Esophagus muscularis mucosa (tissue), 4 donors: ENCODE measurements at regions not wholly inside any gene's neighbourhood (a gene's known extent, or its start where the extent isn't known, plus 50 kb on each side); places are given as distances from the start of the nearest gene placed in this dataset.

Experiments
- DNase-seq: peaks from one replicate; pipeline ENCODE4 v3.0.0-alpha.2; 2017; ENCODE audit errors: extremely low spot score
- H3K27ac ChIP-seq, 4 donors: fragments of 200-600 bp; sonication (generic); replicated peaks in 1 of 4; 1 replicate in 3 of 4; 2 replicates in 1 of 4; pipeline ENCODE4 v1.5.1; 2016 to 2019; ENCODE audit warnings: mild to moderate bottlenecking in 1 of 4
- H3K27me3 ChIP-seq, 4 donors: fragments of 200-600 bp; sonication (generic); one replicate each; pipeline versions ENCODE4 v1.5.1 to v1.6.0; 2016 to 2019
- H3K36me3 ChIP-seq, 4 donors: fragments of 200-600 bp; sonication (generic); one replicate each; pipeline ENCODE4 v1.5.1; 2016 to 2019
- H3K4me1 ChIP-seq, 4 donors: fragments of 200-600 bp; sonication (generic); one replicate each; pipeline ENCODE4 v1.5.1; 2016 to 2019
- H3K4me3 ChIP-seq, 4 donors: fragments of 200-600 bp; sonication (generic); 1 replicate in 2 of 4; 2 replicates in 2 of 4; pipeline ENCODE4 v1.5.1; 2016 to 2019; ENCODE audit warnings: mild to moderate bottlenecking in 4 of 4, moderate library complexity in 1 of 4
- H3K9me3 ChIP-seq, 4 donors: fragments of 200-600 bp; sonication (generic); 1 replicate in 3 of 4; 2 replicates in 1 of 4; pipeline ENCODE4 v1.5.1; 2016 to 2019
- EP300 ChIP-seq: sonication (generic); formaldehyde crosslinking; IDR thresholded peaks from one replicate; pipeline ENCODE4 v1.6.1; 2017; ENCODE audit warnings: antibody characterized with exemption
- POLR2A ChIP-seq: fragments of 450-650 bp; IDR thresholded peaks from one replicate; pipeline ENCODE4 v1.6.1; 2017; ENCODE audit warnings: antibody characterized with exemption, moderate library complexity, mild to moderate bottlenecking, low read depth
- POLR2AphosphoS5 ChIP-seq, 2 donors: sonication (generic); formaldehyde crosslinking; IDR thresholded peaks; one replicate each; pipeline ENCODE4 v1.6.1; 2017; ENCODE audit warnings: antibody characterized with exemption in 2 of 2
- WGBS: methylation state at CpG from one replicate; pipeline ENCODE4 v1.1.5; 2018; 5-methylcytosine and 5-hydroxymethylcytosine counted together
- intact Hi-C: fragments of 100-400 bp; cut with DNase I; formaldehyde crosslinking; loops from one replicate; pipeline ENCODE4 v1.15.1; 2023
- TF ChIP-seq, protein P1 (sequence below), 3 experiments: fragments of 200-600 bp in 2 of 3; fragments of 450-650 bp in 1 of 3; sonication (generic) in 2 of 3; IDR thresholded peaks; one replicate each; pipeline ENCODE4 v1.5.1; 2017 to 2019; ENCODE audit warnings: antibody characterized with exemption in 3 of 3, mild to moderate bottlenecking in 2 of 3, moderate library complexity in 1 of 3

DNA sequence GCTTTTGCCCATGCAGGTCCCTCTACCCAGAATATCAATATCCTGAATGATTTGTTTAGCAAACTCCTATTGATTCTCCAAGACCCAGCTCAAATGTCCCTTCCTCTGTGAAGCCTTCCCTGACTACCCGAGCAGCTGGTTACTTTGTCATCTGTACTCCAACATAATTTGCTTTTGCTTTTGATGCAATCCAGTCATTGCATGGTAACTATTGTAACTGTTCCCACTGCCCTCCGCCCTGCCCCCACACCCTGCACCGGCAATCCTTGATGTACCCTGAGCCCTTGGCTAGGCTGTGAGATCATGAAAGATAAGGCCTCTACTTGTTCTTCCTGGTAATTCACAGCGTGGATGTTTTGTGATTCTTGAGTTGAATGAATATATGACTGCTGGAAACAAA lies 119.9 kb upstream of the BOD1 start:
- Histone ChIP-seq H3K36me3 (no peaks in the 10 kb centered on the region), H3K9me3 (no peaks in the 10 kb centered on the region), H3K27me3 (peaks cover 0 to 3% (median 0%) of the 10 kb centered on the region in 4 donors), H3K27ac (no peak overlapping the region), H3K4me3 (no peak overlapping the region), H3K4me1 (no peaks in the 10 kb centered on the region)
- WGBS = 65% methylated on average over 3 of the region's 4 CpGs
- TF ChIP-seq POLR2A = no peak
- TF ChIP-seq, protein P1, sequence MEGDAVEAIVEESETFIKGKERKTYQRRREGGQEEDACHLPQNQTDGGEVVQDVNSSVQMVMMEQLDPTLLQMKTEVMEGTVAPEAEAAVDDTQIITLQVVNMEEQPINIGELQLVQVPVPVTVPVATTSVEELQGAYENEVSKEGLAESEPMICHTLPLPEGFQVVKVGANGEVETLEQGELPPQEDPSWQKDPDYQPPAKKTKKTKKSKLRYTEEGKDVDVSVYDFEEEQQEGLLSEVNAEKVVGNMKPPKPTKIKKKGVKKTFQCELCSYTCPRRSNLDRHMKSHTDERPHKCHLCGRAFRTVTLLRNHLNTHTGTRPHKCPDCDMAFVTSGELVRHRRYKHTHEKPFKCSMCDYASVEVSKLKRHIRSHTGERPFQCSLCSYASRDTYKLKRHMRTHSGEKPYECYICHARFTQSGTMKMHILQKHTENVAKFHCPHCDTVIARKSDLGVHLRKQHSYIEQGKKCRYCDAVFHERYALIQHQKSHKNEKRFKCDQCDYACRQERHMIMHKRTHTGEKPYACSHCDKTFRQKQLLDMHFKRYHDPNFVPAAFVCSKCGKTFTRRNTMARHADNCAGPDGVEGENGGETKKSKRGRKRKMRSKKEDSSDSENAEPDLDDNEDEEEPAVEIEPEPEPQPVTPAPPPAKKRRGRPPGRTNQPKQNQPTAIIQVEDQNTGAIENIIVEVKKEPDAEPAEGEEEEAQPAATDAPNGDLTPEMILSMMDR (IDR thresholded peaks at IDR 0.05) = no peak
- TF ChIP-seq EP300 = no peak
- TF ChIP-seq POLR2AphosphoS5 (IDR thresholded peaks at IDR 0.05) = no peak
- DNase-seq = no peak
- intact Hi-C loops = no loop called here

- no peak for DNase-seq
- H3K9me3 ChIP-seq = no peaks in the 10 kb centered on the region
- H3K36me3 ChIP-seq = no peaks in the 10 kb centered on the region
- peaks cover 0 to 3% (median 0%) of the 10 kb centered on the region in 4 donors for H3K27me3 ChIP-seq
- H3K4me1 ChIP-seq = no peaks in the 10 kb centered on the region
- TF ChIP-seq EP300 (no peak), POLR2A (no peak), POLR2AphosphoS5 (IDR thresholded peaks at IDR 0.05) (no peak)
- TF ChIP-seq, protein P1 (IDR thresholded peaks at IDR 0.05) = no peak
- WGBS = 49% methylated on average over 8 of the region's 8 CpGs
- H3K4me3 ChIP-seq = no peak overlapping the region
- no peak overlapping the region for H3K27ac ChIP-seq
- intact Hi-C loops = no loop called here
Observed at GRCh38 chr5:173736923-173737412, 120.5 kb upstream of the BOD1 start.

GRCh38 chr5:173739741-173740140 lies 123.3 kb upstream of the BOD1 start:
- no peaks in the 10 kb centered on the region for H3K36me3 ChIP-seq
- 65% methylated on average over 5 of the region's 5 CpGs for WGBS
- H3K27ac ChIP-seq = no peak overlapping the region
- H3K9me3 ChIP-seq = no peaks in the 10 kb centered on the region
- H3K4me3 ChIP-seq = no peak overlapping the region
- no peaks in the 10 kb centered on the region for H3K4me1 ChIP-seq
- intact Hi-C loops = no loop called here
- peaks cover 0 to 3% (median 0%) of the 10 kb centered on the region in 4 donors for H3K27me3 ChIP-seq
- no peak for DNase-seq
- TF ChIP-seq POLR2AphosphoS5 (IDR thresholded peaks at IDR 0.05) = no peak
- TF ChIP-seq EP300 = no peak
- TF ChIP-seq POLR2A = no peak
- TF ChIP-seq, protein P1 (IDR thresholded peaks at IDR 0.05) = no peak

DNA sequence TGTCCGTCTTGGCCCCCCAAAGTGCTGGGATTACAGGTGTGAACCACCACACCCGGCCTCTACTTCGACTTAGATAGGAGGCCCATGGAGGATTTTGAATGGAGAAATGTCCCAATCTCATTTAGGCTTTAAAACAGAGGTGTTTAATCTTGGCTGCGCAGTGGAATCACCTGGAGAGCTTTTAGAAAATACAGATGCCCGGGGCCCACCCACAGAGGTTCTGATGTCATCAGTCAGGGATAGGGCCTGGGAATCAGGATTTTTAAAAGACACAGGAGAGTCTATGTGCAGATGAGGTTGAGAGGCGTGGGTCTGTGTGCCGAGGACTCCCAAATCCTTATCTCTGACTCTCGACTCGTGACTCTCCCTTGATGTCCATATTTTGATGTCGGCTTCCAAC lies 124.0 kb upstream of the BOD1 start:
- intact Hi-C loops = no loop called here
- Histone ChIP-seq H3K4me1 (no peaks in the 10 kb centered on the region), H3K36me3 (no peaks in the 10 kb centered on the region), H3K27ac (no peak overlapping the region), H3K27me3 (peaks cover 0 to 3% (median 0%) of the 10 kb centered on the region in 4 donors), H3K9me3 (no peaks in the 10 kb centered on the region), H3K4me3 (no peak overlapping the region)
- WGBS = 92% methylated on average over 9 of the region's 10 CpGs
- no peak for DNase-seq
- TF ChIP-seq POLR2AphosphoS5 (IDR thresholded peaks at IDR 0.05) (no peak), POLR2A (no peak), EP300 (no peak)
- TF ChIP-seq, protein P1 (IDR thresholded peaks at IDR 0.05) = no peak

DNA sequence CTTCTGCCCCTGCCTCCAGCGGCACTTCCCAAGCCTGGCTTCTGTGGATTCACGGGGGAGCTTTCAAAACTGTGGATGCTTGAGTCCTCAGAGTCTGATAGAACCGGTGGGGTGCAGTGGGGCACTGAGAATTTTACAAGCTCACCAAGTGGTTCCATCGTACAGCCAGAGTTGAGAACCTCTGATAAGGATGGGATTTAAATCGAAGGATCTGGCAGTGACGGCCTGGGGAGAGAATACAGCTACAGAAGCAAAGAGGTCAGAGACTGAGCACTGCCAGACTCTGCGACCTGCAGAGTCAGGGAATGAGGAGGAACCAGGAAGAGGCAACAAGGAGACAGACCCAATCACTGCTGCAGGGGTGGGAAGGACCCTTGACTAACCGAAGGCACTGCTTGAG lies 124.6 kb upstream of the BOD1 start:
- TF ChIP-seq POLR2AphosphoS5 (IDR thresholded peaks at IDR 0.05) (no peak), EP300 (no peak), POLR2A (no peak)
- TF ChIP-seq, protein P1 (IDR thresholded peaks at IDR 0.05) = no peak
- H3K27ac ChIP-seq = no peak overlapping the region
- intact Hi-C loops = no loop called here
- no peaks in the 10 kb centered on the region for H3K9me3 ChIP-seq
- no peak for DNase-seq
- no peaks in the 10 kb centered on the region for H3K36me3 ChIP-seq
- peaks cover 0 to 3% (median 0%) of the 10 kb centered on the region in 4 donors for H3K27me3 ChIP-seq
- no peaks in the 10 kb centered on the region for H3K4me1 ChIP-seq
- H3K4me3 ChIP-seq = no peak overlapping the region
- 75% methylated on average over 8 of the region's 8 CpGs for WGBS
